ENCODE measurements at regions not wholly inside any gene's neighbourhood (a gene's known extent, or its start where the extent isn't known, plus 50 kb on each side); places are given as distances from the start of the nearest gene placed in this dataset.
"Not testable (repeated sequence)": the region's sequence is repeated elsewhere in the genome, so short reads cannot be mapped to it uniquely, and the experiment has no call there.

DNA sequence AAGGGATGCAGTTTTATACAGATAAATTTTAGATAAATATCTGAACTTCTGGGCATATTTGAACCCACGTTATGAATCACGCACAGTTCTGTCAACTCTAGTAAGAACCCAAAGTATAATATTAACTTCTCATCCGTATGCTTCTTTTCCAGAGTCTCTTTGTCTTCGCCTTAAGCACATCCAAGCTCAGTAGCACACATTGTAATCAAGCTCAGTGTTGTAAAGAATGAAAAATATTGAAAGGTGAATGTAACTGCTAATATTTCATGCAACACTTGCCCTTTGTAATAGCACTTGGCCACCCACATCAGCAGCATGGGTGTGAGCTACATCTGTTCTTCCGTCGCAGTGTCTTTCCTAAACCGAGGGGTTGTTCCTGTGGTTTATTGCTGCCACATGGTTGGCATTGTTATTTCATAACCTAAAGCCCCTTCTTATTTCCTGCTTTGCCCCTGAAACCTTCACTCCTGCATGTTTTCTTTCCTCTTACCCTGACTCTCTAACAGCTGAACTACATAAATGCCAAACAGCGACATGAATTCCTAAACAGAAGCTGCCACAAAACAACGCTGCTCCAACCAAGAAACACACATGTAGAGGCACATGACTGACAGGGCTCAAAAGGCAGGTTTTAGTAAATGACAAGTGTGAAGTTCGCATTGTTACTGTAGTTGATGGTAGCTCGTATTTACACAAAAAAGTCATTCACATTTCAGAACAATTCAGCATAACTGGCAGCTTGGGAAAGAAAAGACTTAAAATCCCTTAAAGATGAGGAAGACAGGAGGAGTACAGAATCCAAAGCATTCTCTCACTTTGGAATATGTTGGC lies 190.1 kb upstream of the MEF2C start:
- no peak for DNase-seq (ENCODE audit: low spot score)

DNA sequence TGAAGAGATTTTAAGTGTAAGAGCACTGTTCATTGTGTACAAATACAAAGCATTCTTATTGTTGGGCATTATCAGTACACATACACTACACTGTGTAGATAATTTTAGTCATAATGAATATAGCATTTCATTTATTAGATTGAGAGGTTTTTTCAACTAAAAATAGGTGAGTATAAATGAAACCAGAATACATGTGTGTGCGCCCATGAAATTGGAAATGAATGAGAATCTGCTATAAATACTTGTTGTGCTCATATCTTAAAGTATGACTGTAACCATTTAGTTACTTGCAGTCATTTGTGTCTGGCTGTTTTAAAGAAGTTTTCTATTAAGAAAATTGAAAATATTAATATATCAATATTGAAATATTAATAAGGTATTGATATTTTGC lies 189.0 kb upstream of the MEF2C start:
- DNase-seq (ENCODE audit: low spot score) = no peak

DNA sequence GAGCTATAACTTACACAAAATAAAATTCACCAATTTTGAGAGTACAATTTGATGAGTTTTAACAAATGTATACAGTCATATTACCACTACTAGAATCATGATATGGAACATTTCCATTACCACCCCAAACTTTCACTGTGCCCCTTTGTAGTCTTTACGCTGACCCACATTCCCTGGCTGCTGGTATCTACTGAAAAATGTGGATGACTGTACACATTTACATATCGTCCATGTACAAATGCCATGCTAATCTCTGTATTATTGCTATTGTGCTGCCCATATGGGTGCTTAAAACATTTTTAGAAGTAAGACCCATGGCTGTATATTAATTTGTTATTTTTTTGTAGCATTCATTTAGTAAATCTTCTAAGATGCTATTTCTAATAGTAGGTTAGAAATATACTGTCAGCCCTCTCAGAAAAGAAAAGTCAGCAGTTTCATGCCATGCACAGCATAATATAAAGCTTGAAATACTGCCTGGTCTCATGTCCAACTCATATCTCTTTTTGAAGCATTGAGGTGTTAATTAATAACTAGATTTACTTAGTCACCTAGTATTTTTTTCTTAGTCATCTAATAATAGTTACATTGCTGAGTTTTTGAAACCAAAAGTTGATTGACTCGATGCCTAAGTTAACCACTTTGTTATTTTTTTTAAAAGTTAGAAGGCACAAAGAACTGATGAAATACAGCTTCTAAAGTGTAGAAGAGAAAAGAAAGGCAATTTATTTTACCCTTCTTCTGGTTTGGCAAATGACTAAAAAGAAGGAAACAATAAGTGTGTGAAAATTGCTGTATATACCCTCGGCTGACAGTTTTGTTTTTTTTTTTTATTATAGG lies 188.3 kb upstream of the MEF2C start:
- no peak for DNase-seq (ENCODE audit: low spot score)

DNA sequence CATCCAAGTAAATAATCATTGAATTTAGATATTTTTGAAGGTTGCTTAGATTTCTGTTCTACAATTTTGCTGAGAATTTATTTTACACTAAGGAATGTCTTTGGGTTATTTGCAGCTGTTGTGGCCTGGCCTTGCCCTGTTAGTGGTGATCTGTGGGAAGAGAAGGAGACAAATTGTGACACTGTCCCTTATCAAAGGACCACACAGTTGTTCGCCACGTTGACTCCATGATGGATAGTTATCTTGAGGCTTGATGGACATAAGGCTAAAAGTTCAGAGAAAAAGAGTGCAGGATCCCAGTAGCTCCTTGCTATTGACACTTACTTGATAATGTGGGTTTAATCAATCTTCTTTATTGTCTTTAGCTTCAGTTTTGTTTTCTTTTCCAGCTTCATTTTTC lies 186.6 kb upstream of the MEF2C start:
- no peak for DNase-seq (ENCODE audit: low spot score)

DNA sequence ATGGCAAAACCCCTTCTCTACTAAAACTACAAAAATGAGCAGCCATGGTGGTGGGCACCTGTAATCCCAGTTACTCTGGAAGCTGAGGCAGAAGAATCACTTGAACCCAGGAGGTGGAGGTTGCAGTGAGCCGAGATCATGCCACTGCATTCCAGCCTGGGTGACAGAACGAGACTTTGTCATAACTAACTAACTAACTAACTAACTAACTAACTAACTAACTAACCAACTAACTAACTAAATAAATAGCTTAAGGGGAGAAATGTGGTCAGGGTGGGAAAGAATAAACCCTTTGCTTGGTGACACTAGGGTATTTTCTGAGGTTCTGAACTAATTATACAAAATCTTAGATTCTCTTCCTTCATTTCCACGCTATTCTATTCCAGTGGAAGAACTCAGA lies 184.4 kb upstream of the MEF2C start:
- no peak for DNase-seq (ENCODE audit: low spot score)

DNA sequence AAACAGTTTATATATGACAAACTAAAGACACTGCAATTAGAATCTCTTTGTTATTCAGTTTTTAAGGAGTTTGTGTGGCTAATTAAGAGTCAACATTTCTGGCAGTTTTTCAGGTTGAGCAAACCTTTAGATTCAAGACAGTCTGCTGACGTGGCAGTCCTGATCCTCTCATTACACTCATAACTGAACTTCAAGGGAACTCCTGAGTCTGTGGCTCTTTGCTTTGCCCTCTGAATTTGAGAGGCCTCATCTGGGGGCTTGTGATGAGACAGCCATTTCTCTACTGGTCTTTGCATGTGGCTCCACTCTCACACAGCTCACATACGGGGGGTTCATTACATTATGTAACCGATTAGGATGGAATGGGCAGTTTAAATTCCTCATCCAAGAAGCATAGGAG lies 182.9 kb upstream of the MEF2C start:
- no peak for DNase-seq (ENCODE audit: low spot score)

DNA sequence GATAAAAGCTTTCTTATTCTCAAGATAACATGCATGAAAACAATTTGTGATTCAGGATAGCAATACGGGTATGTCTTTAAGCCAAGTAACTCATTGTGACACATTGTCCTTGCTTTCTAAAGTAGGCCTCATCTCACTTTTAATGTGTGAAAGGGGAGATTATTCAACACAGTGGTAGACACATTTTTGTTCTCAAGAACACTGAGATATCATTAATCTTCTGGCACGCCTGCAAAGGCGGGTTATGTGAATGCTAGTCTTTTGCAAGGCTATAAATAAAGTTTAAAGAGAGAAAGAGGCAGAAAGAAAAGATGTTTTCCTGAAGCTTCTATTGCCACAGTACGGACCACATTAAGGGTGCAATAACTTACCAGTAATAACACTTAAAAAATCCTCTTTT lies 181.8 kb upstream of the MEF2C start:
- no peak for DNase-seq (ENCODE audit: low spot score)

DNA sequence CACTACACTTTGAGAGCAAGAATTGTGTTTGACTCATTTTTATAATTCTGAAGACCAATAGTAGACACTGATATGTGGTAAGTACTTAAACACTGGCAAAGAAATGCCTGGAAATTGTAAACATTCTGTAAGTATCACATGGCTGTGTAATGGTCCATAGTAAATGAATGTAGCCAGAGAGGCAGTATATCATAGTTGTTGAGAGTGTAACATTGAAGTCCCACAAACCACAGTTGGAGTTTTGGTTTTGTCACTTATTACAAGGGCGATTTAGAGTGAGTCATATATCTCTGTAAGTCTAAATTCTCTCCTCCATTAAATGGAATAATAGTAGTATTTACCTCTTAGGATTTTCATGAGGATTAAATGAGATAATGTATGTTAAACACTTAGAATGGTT lies 181.1 kb upstream of the MEF2C start:
- no peak for DNase-seq (ENCODE audit: low spot score)

DNA sequence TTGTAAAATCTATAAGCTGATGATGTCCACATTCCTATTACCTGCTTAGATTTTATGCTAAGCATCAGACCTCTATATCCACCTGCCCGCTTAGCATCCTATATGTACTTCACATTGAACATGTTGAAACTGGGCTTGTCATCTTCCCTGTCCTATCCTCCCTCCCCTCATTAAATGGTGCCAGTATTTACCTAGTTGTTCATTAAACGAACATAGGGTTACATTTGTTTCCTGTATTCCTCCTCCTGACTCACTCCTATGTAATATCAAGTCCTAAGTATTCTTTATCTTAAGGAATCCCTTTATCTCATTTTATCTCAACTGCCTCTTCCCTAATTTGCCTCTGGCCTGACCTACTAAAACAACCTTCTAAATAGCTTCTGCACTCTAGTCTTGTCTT lies 177.8 kb upstream of the MEF2C start:
- no peak for DNase-seq (ENCODE audit: low spot score)

DNA sequence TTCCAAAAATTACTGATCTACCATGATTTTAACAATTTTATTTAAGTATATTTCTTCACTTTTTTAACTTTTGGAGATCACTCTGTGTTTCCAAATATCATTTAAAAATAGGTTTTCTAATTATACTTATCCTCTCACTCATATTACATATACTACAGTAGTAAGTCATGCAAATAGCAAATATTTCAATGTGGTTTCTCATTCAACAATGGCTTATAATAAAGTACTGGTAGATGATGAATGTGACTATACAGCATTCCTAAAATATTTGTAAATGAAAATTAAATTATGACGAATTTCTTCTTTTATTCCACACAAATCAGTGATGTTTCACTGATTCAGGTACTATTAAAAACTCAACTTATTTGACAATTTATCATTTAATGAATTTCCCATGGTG lies 176.3 kb upstream of the MEF2C start:
- DNase-seq (ENCODE audit: low spot score) = no peak

DNA sequence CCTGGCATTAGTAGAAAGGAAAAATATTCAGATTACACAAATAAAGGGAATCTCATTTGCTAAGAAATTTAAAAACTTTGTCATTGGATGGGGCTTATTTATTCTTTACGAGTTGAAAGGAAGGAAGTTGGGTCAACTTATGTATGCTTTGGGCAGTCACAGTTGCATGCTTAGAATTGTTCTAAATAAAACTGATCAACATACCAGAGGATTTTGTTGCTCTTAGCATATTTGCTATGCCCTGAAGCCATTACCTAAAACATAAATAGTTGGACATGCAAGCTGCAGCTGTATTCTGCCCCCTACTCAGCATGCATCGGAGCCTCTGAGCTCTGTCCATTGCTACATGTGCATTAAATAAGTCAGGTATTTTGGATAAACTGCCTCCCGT lies 172.7 kb upstream of the MEF2C start:
- no peak for DNase-seq (ENCODE audit: low spot score)

DNA sequence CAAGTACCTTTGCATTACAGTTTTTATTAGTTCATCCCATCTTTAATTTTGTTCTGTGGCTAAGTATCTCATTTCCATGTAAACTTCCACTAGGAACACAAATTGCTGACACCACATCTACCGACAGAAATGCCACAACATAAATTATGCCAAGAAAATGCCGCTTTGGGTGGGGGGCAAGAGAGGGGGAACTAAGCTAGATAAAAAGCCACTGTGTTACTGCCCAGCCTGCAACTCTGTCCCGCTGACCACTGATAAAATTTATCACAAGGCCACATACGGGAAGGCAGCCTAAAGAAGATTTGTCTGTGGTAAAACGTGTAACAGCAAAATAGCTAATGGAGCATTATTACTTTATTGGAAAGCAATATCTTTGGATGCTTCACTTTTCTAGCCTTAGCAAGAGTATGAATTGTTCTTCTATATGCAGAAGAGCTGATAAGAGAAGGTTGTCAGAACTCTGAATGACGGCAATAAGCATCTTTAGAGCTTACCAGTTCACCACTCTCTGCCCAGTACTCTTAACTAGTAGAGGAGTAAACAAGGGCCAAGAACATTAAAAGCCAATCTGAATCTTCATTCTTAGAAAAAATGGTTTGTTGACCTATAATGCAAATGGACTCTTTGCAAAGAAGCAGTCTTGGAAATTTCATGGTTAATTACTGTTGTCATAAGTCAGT lies 172.2 kb upstream of the MEF2C start:
- no peak for DNase-seq (ENCODE audit: low spot score)

DNA sequence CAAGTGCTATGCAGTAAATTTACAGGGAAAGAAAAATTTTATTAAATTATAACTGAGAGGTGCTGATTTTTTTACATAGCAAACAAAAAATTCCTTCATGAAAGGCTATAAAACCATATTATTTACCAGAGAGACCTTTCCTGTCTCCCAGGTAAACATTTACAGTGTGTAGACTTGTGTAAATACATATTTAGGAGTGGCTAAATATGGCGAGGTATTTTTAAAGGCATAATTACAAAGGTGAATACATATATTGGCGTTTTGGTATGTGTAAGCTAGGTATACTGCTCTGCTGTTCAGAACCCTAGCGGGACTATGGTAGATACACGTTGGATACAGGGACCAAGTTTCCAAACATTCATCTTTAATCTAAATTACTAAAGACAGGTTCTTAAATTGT lies 170.6 kb upstream of the MEF2C start:
- no peak for DNase-seq (ENCODE audit: low spot score)

DNA sequence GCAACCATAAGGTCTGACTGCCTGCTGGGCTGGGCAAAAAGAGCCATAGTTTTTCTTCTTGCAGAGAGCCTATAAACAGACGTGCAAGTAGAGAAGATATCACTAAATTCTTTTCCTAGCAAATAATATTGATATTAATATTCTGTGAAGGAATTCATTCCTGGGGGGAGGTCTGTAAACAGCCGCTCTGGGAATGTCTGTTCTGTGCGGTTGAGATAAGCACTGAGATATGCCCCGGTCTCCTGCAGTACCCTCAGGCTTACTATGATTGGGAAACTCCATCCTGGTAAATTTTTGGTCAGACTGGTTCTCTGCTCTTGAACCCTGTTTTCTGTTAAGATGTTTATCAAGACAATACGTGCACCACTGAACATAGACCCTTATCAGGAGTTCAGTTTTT lies 167.1 kb upstream of the MEF2C start:
- DNase-seq (ENCODE audit: low spot score) = not testable (repeated sequence)

DNA sequence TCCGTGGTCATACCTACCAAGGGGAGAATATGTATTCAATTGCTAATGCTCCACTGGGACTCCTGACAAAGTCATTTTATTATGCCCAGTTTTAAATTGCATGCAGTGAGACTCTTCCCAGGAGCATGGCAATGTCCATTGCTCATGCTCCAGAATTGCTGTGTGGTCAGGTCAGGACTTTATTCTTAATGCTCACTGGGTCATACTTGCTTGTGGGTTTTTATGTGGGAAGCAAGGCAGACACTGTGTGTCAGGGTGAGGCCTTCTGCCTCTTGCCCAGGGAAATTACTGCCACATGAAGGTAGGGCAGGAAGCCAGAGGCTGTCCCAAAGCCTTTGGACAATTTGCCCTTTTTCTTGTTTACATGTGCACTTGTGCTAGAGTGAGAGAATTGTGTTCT lies 164.6 kb upstream of the MEF2C start:
- DNase-seq (ENCODE audit: low spot score) = no peak

DNA sequence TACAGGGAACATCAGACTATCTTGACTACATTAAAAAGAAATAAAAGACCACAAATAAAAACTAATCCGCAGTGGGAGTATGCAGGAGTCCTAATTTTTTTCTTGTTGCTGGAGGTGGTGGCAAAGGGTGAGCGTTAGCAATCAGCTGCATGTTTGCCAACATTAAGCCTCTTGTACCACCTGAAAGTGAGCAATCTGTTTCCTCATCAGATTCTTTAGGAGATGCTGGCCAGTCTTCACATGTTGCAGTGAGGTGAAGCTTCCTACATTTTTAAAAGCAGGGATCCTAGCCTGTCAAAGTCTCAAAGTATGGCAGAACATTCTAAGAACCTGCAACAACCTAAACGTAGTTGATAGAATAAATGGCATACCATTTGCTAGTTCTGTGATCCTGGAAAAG lies 162.2 kb upstream of the MEF2C start:
- no peak for DNase-seq (ENCODE audit: low spot score)

DNA sequence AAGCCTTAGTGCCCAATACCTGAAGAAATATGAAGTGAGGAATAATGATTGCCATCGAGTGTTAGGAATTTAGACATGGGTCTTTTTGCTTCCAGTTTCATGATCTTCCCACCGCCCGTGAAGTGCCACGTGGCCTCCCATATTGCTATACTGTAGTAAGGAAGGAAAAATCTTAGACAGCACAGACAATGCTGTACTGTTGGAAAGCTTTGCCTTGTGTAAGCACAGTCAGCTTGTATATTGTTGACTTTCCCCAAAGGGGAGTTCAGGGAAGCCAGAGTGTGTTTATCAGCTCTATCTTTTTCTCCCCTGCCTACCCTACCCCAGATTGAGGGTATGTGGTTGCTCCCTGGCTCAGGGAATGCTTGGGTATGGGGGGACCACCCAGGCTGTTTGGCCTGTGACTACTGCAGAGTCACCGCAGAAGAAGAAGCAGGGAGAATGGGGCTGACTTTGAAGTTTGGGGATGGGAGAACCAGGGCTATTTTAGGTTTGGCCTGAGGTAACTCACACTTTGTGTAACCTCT lies 161.8 kb upstream of the MEF2C start:
- DNase-seq (ENCODE audit: low spot score) = no peak

DNA sequence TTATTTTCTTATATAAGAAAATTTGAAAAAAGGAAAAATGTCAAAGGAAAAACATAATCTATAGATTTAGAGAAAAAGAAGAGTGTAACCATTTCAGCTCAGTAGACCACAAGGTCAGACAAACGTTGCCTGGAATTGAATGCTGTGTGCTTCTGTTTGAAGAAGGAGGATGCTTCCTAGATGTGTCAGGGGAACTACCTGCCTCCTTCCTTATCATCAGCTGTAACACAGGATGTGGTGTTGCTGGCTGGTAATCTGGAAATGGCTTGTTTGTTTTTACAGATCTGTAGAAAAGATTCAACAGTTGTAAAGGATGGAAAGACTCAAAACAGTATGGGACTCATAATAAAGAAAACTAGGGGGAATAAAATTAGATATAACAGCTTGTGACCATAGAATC lies 160.7 kb upstream of the MEF2C start:
- DNase-seq (ENCODE audit: low spot score) = no peak

DNA sequence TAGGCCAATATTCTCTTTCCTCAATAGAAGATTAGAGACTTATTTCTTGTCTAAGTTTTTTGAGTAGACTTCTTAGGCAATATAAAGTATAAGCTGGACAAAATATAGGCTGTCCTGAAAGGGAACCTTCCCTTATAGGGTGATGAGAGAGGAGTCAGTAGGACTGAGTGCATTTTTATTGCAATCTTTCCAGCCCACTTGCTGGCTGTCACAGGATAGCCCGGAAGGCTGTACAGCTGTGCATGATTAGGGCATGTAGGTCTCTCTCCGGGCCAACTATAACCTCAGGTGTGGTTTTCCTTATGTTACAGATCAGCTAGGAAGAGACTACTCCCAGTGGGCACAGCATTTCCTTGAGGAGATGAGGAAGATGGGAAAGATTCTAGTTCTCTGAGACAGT lies 159.8 kb upstream of the MEF2C start:
- DNase-seq (ENCODE audit: low spot score) = no peak

DNA sequence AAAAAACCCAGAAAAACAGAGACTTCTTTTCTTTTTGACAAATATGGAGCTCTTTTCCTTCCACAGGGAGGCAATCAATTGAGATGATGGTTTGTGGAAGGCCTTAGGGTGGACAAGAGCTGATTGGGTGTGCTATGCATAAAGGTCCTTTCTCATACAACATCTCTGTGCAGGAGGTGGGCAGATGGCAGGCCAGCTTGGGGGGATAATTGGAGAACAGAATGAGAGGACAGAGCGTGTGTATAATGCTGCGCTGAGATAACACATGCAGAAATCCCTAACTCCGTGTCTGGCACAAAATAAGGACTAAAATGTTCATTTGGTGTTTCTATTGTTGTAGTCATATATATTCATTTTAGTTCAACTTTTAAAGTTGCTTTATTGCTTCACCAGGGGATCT lies 159.0 kb upstream of the MEF2C start:
- no peak for DNase-seq (ENCODE audit: low spot score)

DNA sequence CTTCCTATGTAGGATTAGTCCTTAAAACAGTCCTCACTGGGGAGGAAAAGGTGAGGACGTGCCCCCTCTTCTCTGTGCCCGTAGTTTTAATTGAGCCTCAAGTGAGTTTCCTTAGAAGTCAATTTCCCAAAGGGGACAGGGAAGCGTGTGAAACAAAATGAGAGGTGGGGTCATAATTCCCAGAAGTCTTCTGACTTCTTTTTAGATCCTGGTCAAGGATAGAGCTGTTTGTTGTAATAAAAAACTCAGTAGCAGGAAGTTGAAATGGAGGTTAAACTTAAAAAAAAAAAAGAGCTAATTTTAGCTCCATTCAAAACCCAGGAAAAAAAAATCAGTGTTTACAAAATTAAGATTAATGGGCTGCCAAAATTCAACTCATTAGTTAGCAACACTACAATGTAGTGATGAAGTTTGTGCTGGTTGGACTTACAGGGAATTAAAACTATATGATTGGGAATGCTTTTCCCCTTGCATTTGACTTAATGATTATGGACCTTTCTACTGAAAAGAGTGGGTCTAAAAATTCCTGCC lies 158.3 kb upstream of the MEF2C start:
- DNase-seq (ENCODE audit: low spot score) = no peak

DNA sequence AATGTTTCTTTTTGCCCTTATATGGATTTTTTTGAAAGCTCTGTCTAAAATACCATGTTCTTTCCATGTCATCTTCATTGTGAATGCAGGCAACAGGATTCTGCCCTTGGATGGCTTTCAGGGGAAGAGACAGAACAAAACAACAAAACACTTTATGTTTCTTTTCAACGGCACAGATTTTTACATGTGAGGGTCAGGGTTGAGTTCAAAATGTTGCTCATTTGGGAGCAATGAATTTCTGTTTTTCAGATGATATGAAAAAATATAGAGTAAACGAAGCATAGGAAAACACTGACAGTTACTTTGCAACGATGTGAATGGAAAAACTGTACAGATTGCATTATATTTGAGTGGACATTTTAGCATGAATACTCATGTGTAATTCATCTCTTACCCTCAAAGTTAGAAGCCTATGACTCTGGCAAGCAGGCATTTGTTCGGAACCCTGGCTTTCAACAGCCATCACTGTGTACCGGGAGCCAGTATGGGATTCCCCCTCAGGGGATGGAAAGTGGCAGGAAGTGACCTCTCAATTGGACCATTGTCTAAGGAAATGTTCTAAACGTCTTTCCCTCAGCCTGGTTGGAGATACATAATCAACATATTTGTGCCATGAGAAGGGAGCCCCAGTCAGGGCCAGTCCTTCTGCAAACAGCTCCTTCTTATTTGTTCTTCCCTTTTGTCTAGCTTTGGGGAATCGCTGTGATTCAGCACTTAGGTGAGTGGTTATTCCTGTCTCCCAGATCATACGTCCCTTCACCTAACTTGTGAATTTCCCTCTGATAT lies 153.9 kb upstream of the MEF2C start:
- no peak for DNase-seq (ENCODE audit: low spot score)
